GM12891 (cell line): ENCODE measurements at regions not wholly inside any gene's neighbourhood (a gene's known extent, or its start where the extent isn't known, plus 50 kb on each side); places are given as distances from the start of the nearest gene placed in this dataset.

Source experiments
- POLR2A ChIP-seq: IDR thresholded peaks from 2 replicates; pipeline ENCODE4 v1.6.1; 2011; ENCODE audit warnings: low read depth, low read length, control low read depth
- POLR2AphosphoS5 ChIP-seq: IDR thresholded peaks from 2 replicates; pipeline ENCODE4 v1.6.1; 2011; ENCODE audit warnings: low read depth, low read length, control low read depth

DNA sequence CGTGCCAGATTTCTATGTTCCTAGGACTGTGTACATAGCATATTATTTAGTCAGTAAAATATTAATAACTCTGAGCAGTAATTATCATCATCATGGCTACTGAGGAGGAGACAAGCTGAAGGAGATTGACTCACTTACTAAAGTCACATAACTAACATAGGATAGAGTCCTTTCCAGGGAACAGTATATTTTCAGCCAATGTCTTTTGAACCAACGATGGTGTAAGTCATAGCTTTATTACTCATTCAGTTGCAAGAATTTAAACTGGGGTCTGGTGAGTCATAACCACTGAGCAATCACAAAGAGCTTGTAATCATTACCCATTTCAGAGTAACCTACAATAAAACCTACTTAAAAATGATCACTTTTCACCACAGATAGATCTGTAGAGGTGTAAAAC, 1564.8 kb upstream of the TENM4 start:
- no peak for TF ChIP-seq POLR2A
- no peak for TF ChIP-seq POLR2AphosphoS5
